ENCODE measurements at regions not wholly inside any gene's neighbourhood (a gene's known extent, or its start where the extent isn't known, plus 50 kb on each side); places are given as distances from the start of the nearest gene placed in this dataset.
"Not testable (repeated sequence)": the region's sequence is repeated elsewhere in the genome, so short reads cannot be mapped to it uniquely, and the experiment has no call there.

GRCh38 chr17:53017227-53017626 lies 805.5 kb upstream of the KIF2B start:
- DNase-seq = no peak

- no peak for DNase-seq
Observed at GRCh38 chr17:53016085-53016484, 806.6 kb upstream of the KIF2B start.

GRCh38 chr17:53012364-53012763 lies 810.4 kb upstream of the KIF2B start:
- DNase-seq = no peak

- DNase-seq = no peak
Observed at GRCh38 chr17:53006006-53006405, 816.7 kb upstream of the KIF2B start.

GRCh38 chr17:53004902-53005301 lies 817.8 kb upstream of the KIF2B start:
- DNase-seq = no peak

GRCh38 chr17:52995881-52996280 lies 826.8 kb upstream of the KIF2B start:
- no peak for DNase-seq

- no peak for DNase-seq
Observed at GRCh38 chr17:52995147-52995546, 827.6 kb upstream of the KIF2B start.

GRCh38 chr17:52986056-52986662 lies 827.6 kb upstream of the CA10 start:
- no peak for DNase-seq

GRCh38 chr17:52982331-52982730 lies 823.8 kb upstream of the CA10 start:
- DNase-seq = no peak

GRCh38 chr17:52979921-52980320 lies 821.4 kb upstream of the CA10 start:
- no peak for DNase-seq

- no peak for DNase-seq
Observed at GRCh38 chr17:52965856-52966255, 807.3 kb upstream of the CA10 start.

GRCh38 chr17:52961751-52962150 lies 803.2 kb upstream of the CA10 start:
- not testable (repeated sequence) for DNase-seq

- no peak for DNase-seq
Observed at GRCh38 chr17:52957411-52957810, 798.9 kb upstream of the CA10 start.

GRCh38 chr17:52947418-52947817 lies 788.9 kb upstream of the CA10 start:
- no peak for DNase-seq

- DNase-seq = no peak
Observed at GRCh38 chr17:52938623-52939230, 780.2 kb upstream of the CA10 start.

GRCh38 chr17:52930581-52930980 lies 772.1 kb upstream of the CA10 start:
- no peak for DNase-seq

- no peak for DNase-seq
Observed at GRCh38 chr17:52930145-52930544, 771.6 kb upstream of the CA10 start.

GRCh38 chr17:52923658-52924057 lies 765.1 kb upstream of the CA10 start:
- no peak for DNase-seq

GRCh38 chr17:52899235-52899634 lies 740.7 kb upstream of the CA10 start:
- no peak for DNase-seq

GRCh38 chr17:52895272-52895671 lies 736.8 kb upstream of the CA10 start:
- DNase-seq = no peak

GRCh38 chr17:52892334-52892733 lies 733.8 kb upstream of the CA10 start:
- no peak for DNase-seq

- no peak for DNase-seq
Observed at GRCh38 chr17:52885882-52886281, 727.4 kb upstream of the CA10 start.

GRCh38 chr17:52883907-52884491 lies 725.5 kb upstream of the CA10 start:
- not testable (repeated sequence) for DNase-seq

- DNase-seq = not testable (repeated sequence)
Observed at GRCh38 chr17:52846767-52847166, 688.3 kb upstream of the CA10 start.

- DNase-seq = no peak
Observed at GRCh38 chr17:52841971-52842370, 683.5 kb upstream of the CA10 start.

Measured in stimulated activated CD4-positive, alpha-beta T cell treated with anti-CD3 and anti-CD28 coated beads, Interleukin-15, amount 100 ng/mL, for 24 hours (primary cell).